ENCODE measurements at regions not wholly inside any gene's neighbourhood (a gene's known extent, or its start where the extent isn't known, plus 50 kb on each side); places are given as distances from the start of the nearest gene placed in this dataset.

- TF ChIP-seq CTCF (IDR thresholded peaks at IDR 0.05 in 8 of 11, conservative IDR thresholded peaks at IDR 0.05 in 3 of 11): no peak
- TF ChIP-seq POLR2AphosphoS5 (IDR thresholded peaks at IDR 0.05): no peak
Observed at GRCh38 chr4:123255971-123256370, 140.6 kb upstream of the SPRY1 start.

Measured in spleen (tissue), 7 donors.